ENCODE measurements at regions not wholly inside any gene's neighbourhood (a gene's known extent, or its start where the extent isn't known, plus 50 kb on each side); places are given as distances from the start of the nearest gene placed in this dataset.
"Not testable (repeated sequence)": the region's sequence is repeated elsewhere in the genome, so short reads cannot be mapped to it uniquely, and the experiment has no call there.

GRCh38 chrX:3940000-3940610 is 226.7 kb upstream of the PRKX start:
- Histone ChIP-seq H3K27me3 (ENCODE audit: control insufficient read depth, insufficient read depth, low read length, poor library complexity, severe bottlenecking) (no peaks in the 10 kb centered on the region), H3K9ac (ENCODE audit: extremely low read depth, low read length, poor library complexity, severe bottlenecking) (no peak overlapping the region), H3K4me1 (ENCODE audit: control insufficient read depth, insufficient read depth, low read length) (no peaks in the 10 kb centered on the region), H3K36me3 (ENCODE audit: control insufficient read depth, insufficient read depth, low read length) (no peaks in the 10 kb centered on the region), H3K27ac (ENCODE audit: low read depth, low read length) (no peak overlapping the region), H3K9me3 (ENCODE audit: control insufficient read depth, low read length) (no peaks in the 10 kb centered on the region), H3K4me3 (ENCODE audit: low read length) (no peak overlapping the region)
- H3K9me3 Mint-ChIP-seq, result no peaks in the 10 kb centered on the region
- no peaks in the 10 kb centered on the region for H3K36me3 Mint-ChIP-seq (ENCODE audit: low read depth)
- H3K4me3 Mint-ChIP-seq, result no peak overlapping the region
- 40 to 42% methylated on average over 2 to 4 of the region's 4 CpGs for WGBS, 2 experiments (ENCODE audit: insufficient coverage in 1 of 2, insufficient read length in 1 of 2)
- no peaks in the 10 kb centered on the region for H3K4me1 Mint-ChIP-seq
- DNase-seq, result no peak
- peak; percentile 82 for TF ChIP-seq CTCF (conservative IDR thresholded peaks at IDR 0.05)
- H3K27me3 Mint-ChIP-seq (ENCODE audit: insufficient read depth), result no peaks in the 10 kb centered on the region
- H3K27ac Mint-ChIP-seq, result no peak overlapping the region

- no peak overlapping the region for H3K9ac ChIP-seq (ENCODE audit: extremely low read depth, low read length, poor library complexity, severe bottlenecking)
- Mint-ChIP-seq H3K4me1 (no peaks in the 10 kb centered on the region), H3K27me3 (ENCODE audit: insufficient read depth) (no peaks in the 10 kb centered on the region), H3K36me3 (ENCODE audit: low read depth) (no peaks in the 10 kb centered on the region), H3K4me3 (no peak overlapping the region), H3K27ac (no peak overlapping the region), H3K9me3 (no peaks in the 10 kb centered on the region)
- no peak for TF ChIP-seq CTCF (conservative IDR thresholded peaks at IDR 0.05)
- 99 to 100% methylated on average over 1 to 3 of the region's 3 CpGs for WGBS, 2 experiments (ENCODE audit: insufficient coverage in 1 of 2, insufficient read length in 1 of 2)
- H3K4me1 ChIP-seq (ENCODE audit: control insufficient read depth, insufficient read depth, low read length), result no peaks in the 10 kb centered on the region
- DNase-seq, result no peak
- no peaks in the 10 kb centered on the region for H3K9me3 ChIP-seq (ENCODE audit: control insufficient read depth, low read length)
- H3K4me3 ChIP-seq (ENCODE audit: low read length), result no peak overlapping the region
- H3K36me3 ChIP-seq (ENCODE audit: control insufficient read depth, insufficient read depth, low read length), result no peaks in the 10 kb centered on the region
- H3K27ac ChIP-seq (ENCODE audit: low read depth, low read length), result no peak overlapping the region
- H3K27me3 ChIP-seq (ENCODE audit: control insufficient read depth, insufficient read depth, low read length, poor library complexity, severe bottlenecking), result no peaks in the 10 kb centered on the region
Measured at GRCh38 chrX:3938587-3938986, 225.1 kb upstream of the PRKX start.

DNA sequence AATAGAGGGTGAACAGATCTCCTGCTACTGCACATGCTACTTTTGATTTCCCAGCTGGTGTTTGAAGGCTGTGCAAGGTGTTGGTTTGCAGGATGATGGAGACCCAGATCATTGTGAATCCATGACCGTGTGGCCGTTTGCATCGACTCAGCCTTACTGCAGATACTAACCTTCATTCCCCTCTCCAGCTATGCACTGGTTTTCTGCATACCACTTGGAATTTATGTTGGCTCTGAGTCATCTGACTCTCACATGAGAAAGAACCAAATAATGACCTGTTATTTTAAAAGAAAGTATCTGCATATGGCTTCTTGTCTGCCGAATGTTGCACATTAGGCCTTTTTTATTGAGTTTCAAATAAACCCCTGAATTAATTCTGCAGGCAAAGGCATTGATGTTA is 221.7 kb upstream of the PRKX start:
- H3K9me3 ChIP-seq (ENCODE audit: control insufficient read depth, low read length); H3K27me3 Mint-ChIP-seq (ENCODE audit: insufficient read depth); H3K4me3 Mint-ChIP-seq; H3K27me3 ChIP-seq (ENCODE audit: control insufficient read depth, insufficient read depth, low read length, poor library complexity, severe bottlenecking); H3K4me1 Mint-ChIP-seq; H3K36me3 ChIP-seq (ENCODE audit: control insufficient read depth, insufficient read depth, low read length); DNase-seq; H3K4me3 ChIP-seq (ENCODE audit: low read length); H3K36me3 Mint-ChIP-seq (ENCODE audit: low read depth); H3K27ac Mint-ChIP-seq; H3K27ac ChIP-seq (ENCODE audit: low read depth, low read length); H3K9ac ChIP-seq (ENCODE audit: extremely low read depth, low read length, poor library complexity, severe bottlenecking); H3K4me1 ChIP-seq (ENCODE audit: control insufficient read depth, insufficient read depth, low read length); H3K9me3 Mint-ChIP-seq: not testable (repeated sequence)
- no CpG with 5 or more reads among the region's 4 CpGs for WGBS, 2 experiments (ENCODE audit: insufficient coverage in 1 of 2, insufficient read length in 1 of 2)

GRCh38 chrX:3920424-3921017 is 207.1 kb upstream of the PRKX start:
- H3K4me1 ChIP-seq (ENCODE audit: control insufficient read depth, insufficient read depth, low read length); H3K9ac ChIP-seq (ENCODE audit: extremely low read depth, low read length, poor library complexity, severe bottlenecking); H3K27ac ChIP-seq (ENCODE audit: low read depth, low read length); H3K36me3 Mint-ChIP-seq (ENCODE audit: low read depth); H3K9me3 Mint-ChIP-seq; H3K27me3 Mint-ChIP-seq (ENCODE audit: insufficient read depth); H3K27ac Mint-ChIP-seq; H3K4me3 Mint-ChIP-seq; H3K4me3 ChIP-seq (ENCODE audit: low read length); H3K9me3 ChIP-seq (ENCODE audit: control insufficient read depth, low read length); H3K27me3 ChIP-seq (ENCODE audit: control insufficient read depth, insufficient read depth, low read length, poor library complexity, severe bottlenecking); DNase-seq; H3K36me3 ChIP-seq (ENCODE audit: control insufficient read depth, insufficient read depth, low read length); H3K4me1 Mint-ChIP-seq: not testable (repeated sequence)
- no CpG with 5 or more reads among the region's 78 CpGs for WGBS, 2 experiments (ENCODE audit: insufficient coverage in 1 of 2, insufficient read length in 1 of 2)

GRCh38 chrX:3919668-3920423 is 206.4 kb upstream of the PRKX start:
- H3K4me1 Mint-ChIP-seq; H3K4me3 Mint-ChIP-seq; H3K36me3 ChIP-seq (ENCODE audit: control insufficient read depth, insufficient read depth, low read length); H3K4me3 ChIP-seq (ENCODE audit: low read length); H3K36me3 Mint-ChIP-seq (ENCODE audit: low read depth); DNase-seq; H3K27ac ChIP-seq (ENCODE audit: low read depth, low read length); H3K9ac ChIP-seq (ENCODE audit: extremely low read depth, low read length, poor library complexity, severe bottlenecking); H3K9me3 Mint-ChIP-seq; H3K4me1 ChIP-seq (ENCODE audit: control insufficient read depth, insufficient read depth, low read length); H3K27me3 Mint-ChIP-seq (ENCODE audit: insufficient read depth); H3K27me3 ChIP-seq (ENCODE audit: control insufficient read depth, insufficient read depth, low read length, poor library complexity, severe bottlenecking); H3K27ac Mint-ChIP-seq; H3K9me3 ChIP-seq (ENCODE audit: control insufficient read depth, low read length): not testable (repeated sequence)
- no CpG with 5 or more reads among the region's 79 CpGs for WGBS, 2 experiments (ENCODE audit: insufficient coverage in 1 of 2, insufficient read length in 1 of 2)
